ENCODE measurements at regions not wholly inside any gene's neighbourhood (a gene's known extent, or its start where the extent isn't known, plus 50 kb on each side); places are given as distances from the start of the nearest gene placed in this dataset.

DNA sequence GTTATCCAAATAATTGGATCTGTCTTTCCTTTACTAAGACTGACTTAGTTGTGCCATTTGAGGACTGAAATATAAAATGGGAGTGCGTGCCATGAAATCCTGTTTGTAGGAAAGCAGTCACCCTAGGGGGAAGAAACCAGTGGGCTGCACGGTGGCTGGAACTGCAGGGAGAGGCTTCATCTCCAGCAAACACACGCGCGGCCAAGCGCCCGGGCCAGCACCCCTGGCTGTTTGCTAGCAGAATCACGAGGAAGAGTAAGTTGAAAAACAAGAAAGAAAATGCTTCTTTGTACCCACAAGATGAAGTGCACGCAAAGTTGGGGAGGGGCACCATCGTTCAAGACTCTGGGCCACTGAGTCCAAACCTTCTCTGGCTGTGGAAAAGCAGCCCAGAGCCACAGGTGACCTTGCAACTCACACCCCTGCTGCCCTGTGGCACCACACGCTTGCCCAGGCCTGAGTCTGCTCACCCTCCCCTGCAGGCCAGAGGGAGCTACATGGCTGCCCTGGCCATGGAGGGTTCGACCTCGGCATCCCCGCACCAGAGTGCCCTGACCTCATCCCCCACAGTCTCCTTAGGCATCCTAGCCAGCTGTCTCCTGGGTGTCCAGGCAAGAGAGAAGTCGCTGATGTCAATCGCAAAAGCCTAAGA lies 55.2 kb downstream of the IRX2 start:
- no peak for DNase-seq

DNA sequence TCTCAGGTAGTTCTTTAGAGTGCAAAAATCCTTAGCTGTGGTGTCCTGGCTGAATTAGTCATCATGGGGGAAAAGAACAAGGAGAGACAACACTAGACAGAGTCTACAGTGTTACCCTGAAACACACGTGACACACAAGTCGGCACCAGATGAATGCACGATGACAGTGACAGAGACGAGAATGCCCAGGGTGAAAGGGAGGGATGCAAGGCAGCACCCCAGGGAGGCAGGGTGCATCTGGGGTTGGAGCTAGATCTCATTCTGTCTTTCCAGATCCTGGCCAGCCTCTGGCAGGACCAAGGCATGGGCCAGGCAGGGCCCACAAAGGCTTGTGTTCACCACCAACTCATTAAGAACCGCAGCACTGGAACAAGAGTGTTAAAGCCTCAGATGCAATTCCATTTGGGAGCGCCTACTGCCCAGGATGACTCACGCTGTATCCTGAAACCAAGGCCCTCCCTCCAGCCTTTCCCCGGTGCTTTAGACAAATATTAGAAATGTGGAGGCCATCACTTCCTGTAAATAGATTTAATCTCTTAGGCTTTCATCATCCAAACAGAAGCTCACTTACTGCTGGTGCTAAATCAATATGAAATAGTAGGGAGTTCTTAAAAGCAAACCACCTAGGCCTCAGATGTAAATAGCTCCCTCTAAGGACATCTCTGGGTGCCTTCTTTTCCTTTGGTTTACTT lies 56.1 kb downstream of the IRX2 start:
- DNase-seq: peak; percentile 33

GRCh38 chr5:2691530-2691929 lies 59.9 kb downstream of the IRX2 start:
- DNase-seq: no peak

DNA sequence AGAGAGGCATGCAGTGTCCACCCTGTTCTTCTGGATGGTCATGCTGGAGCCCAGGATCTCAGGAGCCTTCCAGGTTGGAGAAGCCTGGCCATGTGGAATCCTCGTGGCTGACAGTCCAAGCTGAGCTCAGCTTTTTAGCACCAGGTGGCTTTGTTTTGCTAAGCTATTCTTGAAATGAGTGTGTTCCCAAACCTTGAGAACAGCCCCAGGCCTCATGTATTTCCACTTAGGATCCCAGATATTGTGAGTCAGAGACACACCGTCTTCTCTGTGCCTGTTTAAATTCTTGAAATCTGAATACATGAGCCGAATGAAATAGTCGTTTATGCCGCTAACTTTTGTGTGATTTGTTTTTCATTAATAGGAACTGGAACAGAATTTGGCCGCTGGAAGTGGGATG lies 61.2 kb downstream of the IRX2 start:
- no peak for DNase-seq

DNA sequence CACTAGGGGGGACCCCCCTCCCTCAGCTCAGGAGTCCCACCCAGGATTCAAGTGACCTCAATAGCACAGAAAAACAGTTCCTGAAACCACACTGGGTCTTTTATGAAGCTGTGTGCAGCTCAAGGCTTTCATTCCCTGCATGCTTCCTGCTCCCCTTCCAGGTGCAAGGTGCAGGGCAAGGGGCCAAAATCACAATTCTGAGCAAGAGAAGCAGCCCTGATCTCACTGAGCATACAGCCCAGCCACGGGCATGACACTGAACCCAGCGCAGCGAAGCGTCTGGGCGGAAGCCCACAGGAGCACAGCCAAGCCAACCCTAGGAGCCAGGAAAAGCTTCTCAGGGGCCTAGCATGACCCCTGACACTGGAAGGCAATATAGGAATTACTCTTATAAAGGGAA lies 62.9 kb downstream of the IRX2 start:
- DNase-seq: no peak

GRCh38 chr5:2687746-2688145 lies 63.7 kb downstream of the IRX2 start:
- no peak for DNase-seq

DNA sequence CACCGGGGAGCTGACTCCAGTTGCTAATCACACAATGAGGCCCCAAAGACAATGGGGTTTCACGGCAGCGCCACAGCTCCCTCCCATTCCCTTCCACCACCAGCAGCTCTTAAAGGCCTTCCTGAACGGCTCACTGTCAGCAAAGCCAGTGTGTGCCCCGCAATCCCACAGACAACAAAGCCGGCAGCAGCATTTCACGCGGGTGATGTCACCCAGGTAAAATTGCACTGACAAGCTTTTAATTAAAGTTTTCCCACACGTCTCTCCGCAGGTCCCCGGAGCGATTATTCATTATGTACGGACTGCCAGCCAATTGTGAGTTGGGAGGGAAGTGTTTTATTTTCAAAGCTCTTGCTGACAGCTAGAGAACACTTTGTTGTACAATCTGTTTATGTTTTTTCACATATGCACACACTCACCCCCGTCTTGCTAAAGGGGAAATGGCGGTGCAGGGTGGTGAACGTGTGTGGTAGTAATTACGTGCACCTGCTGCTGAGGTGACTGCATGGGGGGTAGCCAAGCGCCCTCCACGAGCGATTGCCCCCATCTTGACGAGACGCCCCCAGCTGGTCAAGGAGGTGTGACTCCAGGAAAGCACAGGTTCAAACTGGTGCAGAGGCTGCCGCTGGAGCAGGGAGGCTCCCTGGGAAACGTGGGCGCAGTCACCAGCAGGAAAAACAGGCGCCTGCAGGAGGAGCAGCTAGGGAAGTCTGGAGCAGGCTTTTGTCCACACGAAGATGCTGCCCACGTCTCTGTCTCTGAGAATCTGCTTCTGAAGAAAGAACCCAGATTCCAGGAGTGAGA lies 65.0 kb downstream of the IRX2 start:
- no peak for DNase-seq

DNA sequence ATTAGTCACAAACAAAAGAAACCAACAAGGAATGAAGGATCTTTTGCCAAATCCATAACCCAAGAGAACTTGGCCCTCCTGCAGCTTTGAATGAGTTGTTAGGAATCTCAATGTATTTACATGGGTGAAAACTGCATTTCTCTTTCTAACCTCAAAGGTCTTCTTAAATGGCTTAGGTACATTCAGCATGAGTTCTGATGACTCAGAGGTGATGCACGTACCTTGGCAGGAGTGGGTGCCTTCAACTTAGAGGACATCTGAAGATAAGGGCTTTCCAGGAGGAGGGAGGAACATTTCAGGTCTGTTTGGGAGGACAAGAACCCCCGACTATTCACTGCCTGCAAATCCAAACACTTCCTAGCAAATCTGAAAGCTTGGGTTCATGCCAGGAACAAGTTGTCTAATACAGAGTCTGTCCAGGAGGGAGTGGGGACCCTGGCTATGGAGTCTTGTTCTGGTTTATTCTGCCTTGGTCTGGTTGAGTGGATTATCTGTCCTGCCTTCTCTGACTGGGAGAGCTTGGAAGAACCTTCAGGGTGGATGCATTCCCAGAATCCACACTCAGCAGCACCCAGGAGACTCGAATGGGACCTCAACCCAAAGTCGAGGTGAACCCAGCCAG lies 65.7 kb downstream of the IRX2 start:
- DNase-seq: no peak

- no peak for DNase-seq
Measured at GRCh38 chr5:2684606-2685005, 66.9 kb downstream of the IRX2 start.

DNA sequence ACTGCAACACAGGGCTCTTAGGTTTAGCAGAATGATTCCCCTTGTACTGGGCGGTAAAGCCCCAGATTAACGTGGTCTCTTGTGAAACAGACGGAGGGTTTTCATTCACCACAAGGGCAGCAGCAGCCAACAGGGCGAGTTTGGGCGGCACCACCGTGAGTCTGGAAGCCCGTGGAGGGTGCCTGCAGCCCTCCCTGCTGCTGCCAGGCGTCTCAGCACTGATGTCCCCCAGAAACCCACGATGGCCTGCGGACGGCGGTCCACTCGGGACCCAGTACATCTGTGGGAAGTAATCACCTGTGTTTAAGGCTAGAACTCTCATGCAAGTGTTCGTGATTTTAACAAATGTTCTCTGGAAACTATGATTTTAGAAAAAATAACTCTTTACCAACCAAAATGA lies 67.8 kb downstream of the IRX2 start:
- no peak for DNase-seq

DNA sequence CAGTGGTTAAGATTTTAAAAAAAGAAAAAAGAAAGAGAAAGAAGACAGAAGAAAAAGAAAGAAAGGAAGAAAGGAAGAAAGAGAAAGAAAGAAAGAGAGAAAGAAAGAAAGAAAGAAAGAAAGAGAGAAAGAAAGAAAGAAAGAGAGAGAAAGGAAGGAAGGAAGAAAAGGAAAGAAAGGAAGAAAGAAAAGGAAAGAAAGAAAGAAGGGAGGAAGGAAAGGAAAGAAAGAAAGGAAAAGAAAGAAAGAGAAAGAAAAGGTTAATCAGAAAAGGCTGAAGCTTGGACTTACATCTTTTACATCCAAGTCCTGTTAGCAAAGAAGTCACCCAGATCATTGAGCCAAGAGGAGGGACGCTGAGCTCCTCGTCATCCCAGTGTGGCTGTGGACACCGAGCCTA lies 70.0 kb downstream of the IRX2 start:
- DNase-seq: no peak

GRCh38 chr5:2680979-2681378 lies 70.5 kb downstream of the IRX2 start:
- no peak for DNase-seq

DNA sequence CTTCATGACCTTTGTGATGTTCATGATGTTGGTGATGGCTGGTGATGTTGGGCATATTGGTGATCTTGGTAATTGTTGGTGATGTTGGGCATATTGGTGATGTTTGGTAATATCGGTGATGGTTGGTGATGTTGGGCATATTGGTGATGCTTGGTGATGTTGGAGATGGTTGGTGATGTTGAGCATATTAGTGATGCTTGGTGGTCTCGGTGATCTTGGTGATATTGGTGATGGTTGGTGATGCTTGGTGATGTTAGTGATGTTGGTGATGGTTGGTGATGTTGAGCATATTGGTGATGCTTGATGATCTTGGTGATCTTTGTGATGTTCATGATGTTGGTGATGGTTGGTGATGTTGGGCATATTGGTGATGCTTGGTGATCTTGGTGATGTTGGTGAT lies 73.8 kb downstream of the IRX2 start:
- no peak for DNase-seq

DNA sequence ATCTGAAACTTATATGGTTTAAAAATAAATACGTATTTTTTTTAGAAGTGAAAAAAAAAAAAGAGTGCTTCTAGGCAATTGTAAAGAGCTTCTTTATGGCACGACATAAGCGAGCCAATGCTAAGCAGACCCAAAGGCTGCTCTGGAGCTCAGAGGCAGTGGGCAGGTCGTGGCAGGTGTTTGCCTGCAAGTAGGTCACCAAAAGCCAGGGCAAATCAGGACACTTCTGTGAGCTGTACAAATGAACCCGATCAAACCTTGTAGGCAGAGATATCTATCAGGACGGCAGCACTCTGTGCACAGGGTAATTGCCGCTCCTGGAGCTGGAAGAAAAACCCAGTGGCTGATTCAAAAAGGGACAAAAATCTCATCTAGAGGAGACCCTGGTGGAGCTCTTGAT lies 75.9 kb downstream of the IRX2 start:
- no peak for DNase-seq

GRCh38 chr5:2674456-2674855 lies 77.0 kb downstream of the IRX2 start:
- no peak for DNase-seq

- DNase-seq: no peak
Measured at GRCh38 chr5:2670940-2671339, 80.5 kb downstream of the IRX2 start.

DNA sequence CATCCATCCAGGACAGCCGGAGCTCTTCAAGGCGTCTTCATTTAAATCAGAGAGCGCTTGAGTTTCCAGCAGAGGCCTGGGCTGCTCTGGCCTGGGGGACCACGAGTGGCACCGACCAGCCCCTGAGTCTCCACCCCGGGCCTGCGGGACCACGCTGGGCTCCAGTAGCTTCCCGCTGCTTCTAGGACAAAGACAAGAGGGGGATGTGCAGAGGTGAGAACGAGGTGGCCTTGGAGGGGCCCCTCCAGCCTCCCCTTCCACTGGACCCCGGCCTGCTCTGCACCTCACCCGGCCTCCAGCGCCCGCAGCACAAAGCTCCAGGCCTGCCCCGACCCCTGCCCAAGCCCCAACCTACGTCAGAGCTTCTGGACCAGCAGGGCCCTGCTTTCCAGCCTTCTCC lies 81.6 kb downstream of the IRX2 start:
- no peak for DNase-seq

DNA sequence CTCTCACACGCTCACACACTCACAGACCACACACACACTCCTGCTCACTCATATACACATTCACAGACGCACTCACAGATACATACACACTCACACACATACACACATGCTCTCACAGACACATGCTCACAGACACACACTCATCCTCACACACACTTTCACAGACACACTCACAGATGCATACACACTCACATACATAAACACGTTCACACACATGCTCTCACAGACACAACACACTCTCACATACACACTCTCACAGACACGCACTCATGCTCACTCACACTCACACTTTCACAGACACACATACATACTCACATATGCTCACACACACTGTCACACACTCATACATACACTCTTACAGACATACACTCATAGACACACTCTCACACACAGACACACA lies 82.2 kb downstream of the IRX2 start:
- no peak for DNase-seq

DNA sequence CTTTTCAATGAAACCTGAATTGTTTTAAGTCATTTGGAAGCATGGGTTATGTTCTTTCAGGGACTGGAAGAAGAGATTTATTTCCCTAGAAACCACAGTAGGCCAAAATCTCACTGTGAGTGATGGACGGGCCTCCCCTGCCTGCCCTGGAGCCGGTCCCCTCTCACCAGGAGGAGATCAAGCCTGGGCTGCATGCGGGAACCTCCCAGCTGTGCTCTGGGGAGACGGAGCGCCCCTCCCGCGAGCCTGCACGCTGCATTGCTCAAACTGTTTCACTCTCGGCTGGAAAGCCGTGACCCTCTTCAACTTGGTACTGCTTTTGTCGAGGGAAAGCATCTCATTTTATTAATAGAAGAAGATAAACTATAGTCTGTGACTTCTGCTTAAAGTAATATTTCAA lies 85.4 kb downstream of the IRX2 start:
- DNase-seq: no peak

DNA sequence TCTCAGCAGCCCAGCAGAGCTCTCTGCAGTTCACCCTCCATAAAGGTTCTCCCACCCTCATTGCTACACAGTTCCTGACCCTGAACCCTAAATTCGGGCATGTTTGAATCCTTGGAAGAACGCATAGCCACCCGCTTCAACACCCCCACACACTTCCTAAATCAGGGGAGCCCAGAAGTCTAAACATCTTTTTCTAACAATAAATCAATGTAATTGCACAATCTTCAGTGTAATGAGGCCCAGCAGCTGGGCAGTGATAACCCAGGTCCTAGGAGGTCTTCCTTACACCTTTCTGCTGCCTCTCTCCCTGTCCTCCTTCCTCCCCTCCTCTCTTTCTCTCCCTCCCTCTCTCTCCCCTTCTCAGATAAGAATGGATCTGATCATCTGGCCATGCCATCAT lies 88.0 kb downstream of the IRX2 start:
- no peak for DNase-seq

DNA sequence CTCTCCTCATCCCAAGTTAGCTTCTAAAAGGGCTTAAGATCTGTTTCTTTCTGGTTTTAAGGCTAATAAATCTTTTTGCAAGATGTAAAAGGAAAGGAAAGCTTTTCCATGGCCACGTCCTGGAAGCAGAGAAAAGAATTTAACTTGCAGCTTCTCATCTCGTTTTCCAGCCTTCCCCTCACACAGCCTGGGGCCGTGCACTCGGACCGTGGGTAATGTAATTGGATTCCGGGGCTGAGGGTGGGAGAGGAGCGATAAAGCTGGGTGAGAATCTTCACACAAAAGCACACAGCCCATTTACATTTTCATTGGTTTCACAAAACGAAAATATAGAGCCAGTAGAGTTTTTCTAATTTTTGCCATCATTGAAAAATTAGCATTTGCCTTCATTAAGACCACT lies 91.2 kb downstream of the IRX2 start:
- no peak for DNase-seq

DNA sequence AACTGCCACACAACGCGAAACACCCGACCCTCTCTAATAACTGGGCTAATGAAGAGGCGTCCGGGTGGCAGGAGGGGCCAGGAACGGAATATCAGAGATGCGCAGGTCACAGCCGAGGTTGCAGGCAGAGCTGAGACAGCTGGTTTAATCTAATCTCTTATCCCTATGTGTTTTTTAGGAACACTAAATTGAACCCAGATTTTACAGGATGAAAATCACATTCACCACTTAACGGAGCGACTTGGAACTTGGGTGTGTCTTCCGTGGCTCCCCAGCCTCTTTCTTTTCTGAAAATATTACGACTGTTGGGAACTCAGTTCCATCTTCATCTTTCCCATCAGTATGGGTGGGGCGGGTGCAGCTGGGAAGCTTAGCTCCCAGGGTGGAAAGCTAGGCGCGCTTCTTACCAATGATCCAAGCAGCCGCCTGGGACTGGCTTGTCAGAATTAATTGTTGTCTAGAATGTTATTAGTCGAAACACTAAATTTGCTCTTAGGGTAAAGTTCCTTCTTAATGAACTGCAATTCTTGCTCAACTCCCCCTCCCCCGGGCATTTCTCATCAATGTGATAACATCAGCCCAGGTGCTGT lies 92.5 kb downstream of the IRX2 start:
- DNase-seq: no peak

DNA sequence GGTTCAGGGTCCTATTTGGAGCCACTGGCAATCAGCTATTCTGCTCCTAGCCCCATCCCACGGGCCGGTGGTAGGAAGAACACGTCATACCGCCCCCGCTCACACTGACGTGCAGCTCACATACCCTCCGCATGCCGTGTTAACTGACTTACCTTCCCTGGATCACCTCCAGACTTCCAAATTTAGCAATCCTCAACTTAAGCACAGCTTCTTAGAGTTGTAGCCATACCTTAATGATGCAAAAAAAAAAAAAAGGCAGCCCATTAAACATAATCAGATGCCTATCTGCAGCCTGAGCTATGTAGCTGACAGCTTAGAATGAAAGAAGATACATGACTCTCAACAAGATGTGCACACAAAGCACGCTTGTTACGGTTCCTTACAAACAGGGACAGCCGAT lies 93.0 kb downstream of the IRX2 start:
- no peak for DNase-seq
